HG03439 (cell line): ENCODE measurements at regions not wholly inside any gene's neighbourhood (a gene's known extent, or its start where the extent isn't known, plus 50 kb on each side); places are given as distances from the start of the nearest gene placed in this dataset.
"Not testable (repeated sequence)": the region's sequence is repeated elsewhere in the genome, so short reads cannot be mapped to it uniquely, and the experiment has no call there.

Experiments used
- ATAC-seq: cut with Tn5 transposase; IDR thresholded peaks from one replicate; pipeline ENCODE4 v1.9.1; 2021; ENCODE audit warnings: mild to moderate bottlenecking, moderate library complexity; ENCODE audit not compliant: unreplicated experiment

GRCh38 chr10:6986927-6987326 lies 406.9 kb upstream of the PRKCQ start:
- no peak for ATAC-seq

DNA sequence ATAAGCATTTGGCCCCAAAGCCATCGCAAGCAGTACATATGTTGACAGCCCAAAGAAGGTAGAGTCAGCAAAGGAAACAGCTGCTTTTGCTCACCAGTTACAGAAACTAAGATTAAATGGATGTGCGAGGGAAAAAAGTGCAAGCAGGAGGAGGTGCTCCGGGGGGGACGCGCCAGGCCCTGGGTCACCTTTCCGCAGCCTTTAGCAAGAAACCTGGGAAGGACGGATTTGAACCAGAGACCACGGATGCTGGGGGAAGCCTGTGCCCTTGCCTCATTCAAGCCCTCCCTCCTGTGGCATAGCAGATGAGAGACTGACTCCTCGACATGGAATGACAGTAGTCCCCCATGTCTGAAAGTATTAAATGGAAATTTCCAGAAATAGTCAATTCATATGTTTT lies 405.6 kb upstream of the PRKCQ start:
- no peak for ATAC-seq

GRCh38 chr10:6984971-6985370 lies 404.9 kb upstream of the PRKCQ start:
- ATAC-seq: no peak

DNA sequence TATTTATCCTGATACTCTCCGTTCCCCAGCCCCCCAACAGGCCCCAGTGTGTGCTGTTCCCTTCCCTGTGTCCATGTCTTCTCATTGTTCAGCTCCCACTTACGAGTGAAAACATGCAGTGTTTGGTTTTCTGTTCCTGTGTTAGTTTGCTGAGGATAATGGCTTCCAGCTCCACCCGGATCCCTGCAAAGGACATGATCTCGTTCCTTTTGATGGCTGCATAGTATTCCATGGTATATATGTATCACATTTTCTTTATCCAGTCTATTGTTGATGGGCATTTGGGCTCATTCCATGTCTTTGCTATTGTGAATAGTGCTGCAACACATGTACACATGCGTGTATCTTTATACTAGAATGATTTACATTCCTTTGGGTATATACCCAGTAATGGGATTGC lies 403.9 kb upstream of the PRKCQ start:
- ATAC-seq: not testable (repeated sequence)

DNA sequence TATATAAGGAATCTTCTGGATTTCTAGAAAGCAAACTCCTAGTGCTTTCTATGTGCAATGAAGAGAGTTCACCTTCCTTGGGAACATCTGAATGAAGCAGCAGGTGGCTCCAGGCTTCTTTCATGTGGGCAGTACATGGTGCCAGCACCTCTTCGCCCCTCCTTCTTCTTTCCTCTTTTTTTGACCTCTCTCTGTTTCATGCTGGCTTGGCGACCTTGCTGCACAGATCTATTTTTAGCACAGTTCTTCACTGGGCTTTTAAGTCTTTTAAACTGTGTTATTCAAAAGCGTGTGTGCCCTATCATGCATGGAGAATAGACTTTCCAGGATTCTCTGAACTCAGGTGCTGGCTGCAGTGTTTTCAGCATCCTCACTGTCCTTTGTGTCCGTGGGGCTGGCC lies 400.3 kb upstream of the PRKCQ start:
- no peak for ATAC-seq

DNA sequence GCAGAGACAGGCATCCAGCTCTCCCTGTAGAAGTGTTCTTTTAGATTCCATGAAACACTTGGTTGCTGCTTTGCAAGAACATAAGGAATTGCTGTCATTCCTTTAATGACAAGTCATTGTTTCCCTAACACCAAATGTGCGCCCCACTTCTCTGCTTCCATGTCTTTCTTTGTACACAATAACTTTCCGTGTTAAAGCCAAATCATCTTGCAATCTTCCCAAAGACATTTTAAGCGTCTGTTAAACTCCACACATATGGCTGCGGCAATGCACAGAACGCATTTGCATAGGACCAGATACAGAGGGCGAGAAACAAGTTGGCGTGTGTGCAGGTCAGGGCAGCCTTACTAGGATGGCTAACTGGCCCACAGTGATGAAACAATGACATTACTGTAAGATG lies 399.3 kb upstream of the PRKCQ start:
- ATAC-seq: no peak

- ATAC-seq: no peak
Measured at GRCh38 chr10:6978187-6978627, 398.1 kb upstream of the PRKCQ start.

- ATAC-seq: no peak
Measured at GRCh38 chr10:6977398-6978186, 397.5 kb upstream of the PRKCQ start.

GRCh38 chr10:6973899-6974298 lies 393.8 kb upstream of the PRKCQ start:
- ATAC-seq: no peak

- no peak for ATAC-seq
Measured at GRCh38 chr10:6972226-6972625, 392.1 kb upstream of the PRKCQ start.

GRCh38 chr10:6969659-6970058 lies 389.6 kb upstream of the PRKCQ start:
- no peak for ATAC-seq

GRCh38 chr10:6964543-6964942 lies 384.5 kb upstream of the PRKCQ start:
- ATAC-seq: no peak

DNA sequence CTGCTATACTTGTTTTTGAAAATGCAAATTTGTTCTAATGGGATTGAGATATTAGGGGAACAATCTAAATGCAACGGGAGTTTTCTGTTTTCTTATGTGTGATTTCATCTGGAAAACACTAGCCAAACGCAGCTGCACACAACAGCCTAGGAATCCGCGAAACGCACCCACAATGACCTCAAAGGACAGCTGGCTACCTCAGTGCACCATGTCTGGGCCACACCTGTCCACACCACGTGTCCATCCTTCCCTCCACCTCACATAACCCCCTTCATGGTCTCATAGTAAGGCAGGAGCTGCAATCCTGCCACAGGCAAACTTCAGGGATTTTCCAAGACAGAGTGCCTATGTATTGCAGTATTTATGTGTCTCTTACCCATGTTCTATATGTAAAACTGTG lies 382.5 kb upstream of the PRKCQ start:
- ATAC-seq: no peak

- no peak for ATAC-seq
Measured at GRCh38 chr10:6958711-6959110, 378.6 kb upstream of the PRKCQ start.

- no peak for ATAC-seq
Measured at GRCh38 chr10:6958254-6958653, 378.2 kb upstream of the PRKCQ start.

- no peak for ATAC-seq
Measured at GRCh38 chr10:6957851-6958250, 377.8 kb upstream of the PRKCQ start.

- no peak for ATAC-seq
Measured at GRCh38 chr10:6956562-6956961, 376.5 kb upstream of the PRKCQ start.

DNA sequence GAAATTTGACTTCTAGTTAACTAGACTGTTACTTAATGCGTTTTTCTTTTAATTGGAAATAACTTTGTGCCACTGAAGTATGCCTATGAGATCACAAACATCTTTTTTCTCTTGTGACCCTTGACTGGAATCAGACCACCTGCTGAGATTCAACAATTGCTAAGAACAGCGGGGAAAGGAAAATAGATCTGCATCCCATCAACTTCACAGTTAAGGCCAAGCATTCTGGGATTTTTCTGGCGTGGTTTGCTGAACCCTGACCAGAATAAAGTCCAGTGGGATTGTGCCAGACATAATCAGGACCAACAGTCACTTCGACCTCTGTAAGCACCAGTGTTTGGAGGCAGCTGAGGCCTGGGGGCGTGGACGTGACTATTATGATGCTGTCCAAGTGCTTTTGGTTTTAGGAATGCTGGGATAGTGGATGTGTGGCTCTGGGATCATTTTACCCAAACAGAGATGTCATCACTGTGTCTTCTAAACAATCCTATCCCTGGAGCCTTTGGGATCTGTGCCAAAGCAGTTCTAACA lies 373.3 kb upstream of the PRKCQ start:
- no peak for ATAC-seq

GRCh38 chr10:6951732-6952131 lies 371.7 kb upstream of the PRKCQ start:
- ATAC-seq: no peak

DNA sequence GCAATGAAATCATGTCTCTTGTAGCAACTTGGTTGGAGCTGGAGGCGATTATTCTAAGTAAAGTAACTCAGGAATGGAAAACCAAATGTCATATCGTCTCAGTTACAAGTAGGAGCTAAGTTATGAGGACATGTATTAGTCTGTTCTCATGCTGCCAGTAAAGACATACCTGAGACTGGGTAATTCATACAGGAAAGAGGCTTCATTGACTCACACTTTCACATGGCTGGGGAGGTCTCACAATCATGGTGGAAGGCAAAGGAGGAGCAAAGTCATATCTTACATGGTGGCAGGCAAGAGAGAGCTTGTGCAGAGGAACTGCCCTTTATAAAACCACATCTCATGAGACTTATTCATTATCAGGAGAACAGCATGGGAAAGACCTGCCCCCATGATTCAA lies 370.1 kb upstream of the PRKCQ start:
- no peak for ATAC-seq

GRCh38 chr10:6944436-6944835 lies 364.4 kb upstream of the PRKCQ start:
- no peak for ATAC-seq

DNA sequence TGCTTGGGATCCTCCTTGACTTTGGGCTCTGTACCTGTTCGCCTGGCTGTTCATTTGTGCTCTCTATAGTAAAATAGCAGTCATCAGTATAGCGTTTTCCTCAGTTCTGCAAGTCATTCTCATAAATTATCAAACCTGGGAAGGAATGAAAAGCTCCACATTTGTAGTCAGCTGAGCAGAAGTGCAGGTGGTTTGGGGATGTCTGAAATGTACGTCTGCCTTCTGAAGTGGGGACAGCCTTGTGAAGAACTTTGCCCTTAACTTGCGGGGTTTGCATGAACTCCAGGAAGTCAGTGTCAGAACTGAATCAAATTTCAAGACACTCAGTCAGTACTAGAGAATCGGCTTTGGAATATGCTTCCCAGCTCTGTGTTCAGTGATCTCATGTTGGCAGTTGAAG lies 358.3 kb upstream of the PRKCQ start:
- no peak for ATAC-seq

GRCh38 chr10:6936931-6937330 lies 356.9 kb upstream of the PRKCQ start:
- no peak for ATAC-seq
